ENCODE measurements at regions not wholly inside any gene's neighbourhood (a gene's known extent, or its start where the extent isn't known, plus 50 kb on each side); places are given as distances from the start of the nearest gene placed in this dataset.

DNA sequence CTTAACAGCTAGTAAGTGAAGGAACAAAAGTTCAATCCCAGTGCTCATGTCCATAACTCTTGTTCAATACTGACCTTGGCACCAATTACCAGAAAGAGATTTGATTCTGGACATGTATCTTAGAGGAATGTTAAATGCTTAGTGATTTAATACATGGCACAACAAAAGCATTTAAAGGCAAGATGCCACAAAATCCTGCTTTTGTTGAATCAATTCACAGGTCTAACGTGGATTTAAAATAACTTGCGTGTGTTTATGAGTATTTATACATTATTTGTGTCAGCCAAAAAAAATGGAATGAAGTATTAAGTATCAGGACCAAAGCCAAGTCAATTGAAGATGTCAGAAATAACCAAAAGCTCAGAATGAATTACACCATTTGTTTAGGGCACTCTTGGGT is 85.4 kb upstream of the GIMD1 start:
- TF ChIP-seq EP300 (IDR thresholded peaks at IDR 0.05) (no peak), POLR2AphosphoS5 (IDR thresholded peaks at IDR 0.05) (no peak), POLR2A (IDR thresholded peaks at IDR 0.05) (no peak)
- TF ChIP-seq, protein P1, sequence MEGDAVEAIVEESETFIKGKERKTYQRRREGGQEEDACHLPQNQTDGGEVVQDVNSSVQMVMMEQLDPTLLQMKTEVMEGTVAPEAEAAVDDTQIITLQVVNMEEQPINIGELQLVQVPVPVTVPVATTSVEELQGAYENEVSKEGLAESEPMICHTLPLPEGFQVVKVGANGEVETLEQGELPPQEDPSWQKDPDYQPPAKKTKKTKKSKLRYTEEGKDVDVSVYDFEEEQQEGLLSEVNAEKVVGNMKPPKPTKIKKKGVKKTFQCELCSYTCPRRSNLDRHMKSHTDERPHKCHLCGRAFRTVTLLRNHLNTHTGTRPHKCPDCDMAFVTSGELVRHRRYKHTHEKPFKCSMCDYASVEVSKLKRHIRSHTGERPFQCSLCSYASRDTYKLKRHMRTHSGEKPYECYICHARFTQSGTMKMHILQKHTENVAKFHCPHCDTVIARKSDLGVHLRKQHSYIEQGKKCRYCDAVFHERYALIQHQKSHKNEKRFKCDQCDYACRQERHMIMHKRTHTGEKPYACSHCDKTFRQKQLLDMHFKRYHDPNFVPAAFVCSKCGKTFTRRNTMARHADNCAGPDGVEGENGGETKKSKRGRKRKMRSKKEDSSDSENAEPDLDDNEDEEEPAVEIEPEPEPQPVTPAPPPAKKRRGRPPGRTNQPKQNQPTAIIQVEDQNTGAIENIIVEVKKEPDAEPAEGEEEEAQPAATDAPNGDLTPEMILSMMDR (IDR thresholded peaks at IDR 0.05): no peak

Measured in upper lobe of left lung (tissue), 4 donors.